Loucy (cell line): ENCODE measurements at regions not wholly inside any gene's neighbourhood (a gene's known extent, or its start where the extent isn't known, plus 50 kb on each side); places are given as distances from the start of the nearest gene placed in this dataset.

Source experiments
- CTCF ChIP-seq: fragments of 200-600 bp; sonication (generic); conservative IDR thresholded peaks from 2 replicates; pipeline ENCODE4 v1.5.1; 2014; ENCODE audit warnings: mild to moderate bottlenecking, antibody characterized with exemption, low read length
- EZH2phosphoT487 ChIP-seq: fragments of 200-600 bp; IDR thresholded peaks from 2 replicates; pipeline ENCODE4 v1.6.1; 2018; ENCODE audit warnings: antibody characterized with exemption, mild to moderate bottlenecking, moderate library complexity, borderline replicate concordance

GRCh38 chr2:145220496-145220895 lies 700.6 kb upstream of the ZEB2 start:
- TF ChIP-seq CTCF, result no peak
- TF ChIP-seq EZH2phosphoT487, result no peak
